Loucy (cell line): ENCODE measurements at regions not wholly inside any gene's neighbourhood (a gene's known extent, or its start where the extent isn't known, plus 50 kb on each side); places are given as distances from the start of the nearest gene placed in this dataset.

ENCODE experiments used
- H2AFZ ChIP-seq: fragments of 200-600 bp; sonication (generic); 2 replicates; pipeline ENCODE4 v1.6.0; 2016; ENCODE audit warnings: antibody characterized with exemption, mild to moderate bottlenecking, low read length, moderate library complexity
- H3F3A ChIP-seq: fragments of 200-600 bp; 2 replicates; pipeline ENCODE4 v1.6.0; 2016; ENCODE audit warnings: antibody characterized with exemption, low read depth, mild to moderate bottlenecking
- H3K27me3 ChIP-seq: fragments of 200-600 bp; sonication (generic); 2 replicates; pipeline ENCODE4 v1.6.1; 2014; ENCODE audit warnings: low read length, mild to moderate bottlenecking; ENCODE audit not compliant: insufficient read depth, poor library complexity, severe bottlenecking
- H3K36me3 ChIP-seq: fragments of 200-600 bp; sonication (generic); 2 replicates; pipeline ENCODE4 v1.6.1; 2016; ENCODE audit warnings: low read length; ENCODE audit not compliant: insufficient read depth
- H3K4me1 ChIP-seq: fragments of 200-600 bp; sonication (generic); 2 replicates; pipeline ENCODE4 v1.5.1; 2014; ENCODE audit warnings: low read length, mild to moderate bottlenecking; ENCODE audit not compliant: insufficient read depth, poor library complexity, severe bottlenecking
- H3K4me2 ChIP-seq: fragments of 200-600 bp; sonication (generic); 2 replicates; pipeline ENCODE4 v1.6.0; 2014; ENCODE audit warnings: antibody characterized with exemption, low read length, low read depth, mild to moderate bottlenecking; ENCODE audit not compliant: poor library complexity, severe bottlenecking
- H3K4me3 ChIP-seq: fragments of 200-600 bp; sonication (generic); 2 replicates; pipeline ENCODE4 v1.5.1; 2014; ENCODE audit warnings: low read length, mild to moderate bottlenecking, mixed read lengths; ENCODE audit not compliant: poor library complexity, severe bottlenecking
- H3K79me2 ChIP-seq: fragments of 200-600 bp; sonication (generic); 2 replicates; pipeline ENCODE4 v1.6.1; 2014; ENCODE audit warnings: low read length; ENCODE audit not compliant: insufficient read depth
- H3K9ac ChIP-seq: fragments of 200-600 bp; sonication (generic); 2 replicates; pipeline ENCODE4 v1.6.0; 2014; ENCODE audit warnings: mild to moderate bottlenecking, low read depth, low read length, moderate library complexity; ENCODE audit not compliant: poor library complexity, severe bottlenecking
- H3K9me2 ChIP-seq: fragments of 200-600 bp; sonication (generic); replicated peaks from 2 replicates; pipeline ENCODE4 v1.6.1; 2016; ENCODE audit warnings: low read depth, low read length, mixed read lengths
- H3K9me3 ChIP-seq: fragments of 200-600 bp; sonication (generic); 2 replicates; pipeline ENCODE4 v1.6.1; 2014; ENCODE audit warnings: mild to moderate bottlenecking, antibody characterized with exemption, low read length, low read depth; ENCODE audit not compliant: insufficient read depth
- H4K20me1 ChIP-seq: fragments of 200-600 bp; sonication (generic); 2 replicates; pipeline ENCODE4 v1.6.0; 2014; ENCODE audit warnings: antibody characterized with exemption, low read length, mild to moderate bottlenecking; ENCODE audit not compliant: insufficient read depth, poor library complexity, severe bottlenecking
- EZH2phosphoT487 ChIP-seq: fragments of 200-600 bp; IDR thresholded peaks from 2 replicates; pipeline ENCODE4 v1.6.1; 2018; ENCODE audit warnings: antibody characterized with exemption, mild to moderate bottlenecking, moderate library complexity, borderline replicate concordance
- TF ChIP-seq, protein P1 (sequence below): fragments of 200-600 bp; sonication (generic); conservative IDR thresholded peaks from 2 replicates; pipeline ENCODE4 v1.5.1; 2014; ENCODE audit warnings: mild to moderate bottlenecking, antibody characterized with exemption, low read length

GRCh38 chrX:136933611-136934145 is 53.2 kb upstream of the RBMX start:
- no peaks in the 10 kb centered on the region for H4K20me1 ChIP-seq
- no peaks in the 10 kb centered on the region for H3F3A ChIP-seq
- H3K4me3 ChIP-seq, result no peak overlapping the region
- H3K9me2 ChIP-seq, result no peaks in the 10 kb centered on the region
- H3K79me2 ChIP-seq, result no peaks in the 10 kb centered on the region
- no peak overlapping the region for H2AFZ ChIP-seq
- H3K9me3 ChIP-seq, result no peaks in the 10 kb centered on the region
- H3K27me3 ChIP-seq, result no peaks in the 10 kb centered on the region
- H3K9ac ChIP-seq, result no peak overlapping the region
- H3K4me1 ChIP-seq, result no peaks in the 10 kb centered on the region
- no peak for TF ChIP-seq EZH2phosphoT487
- TF ChIP-seq, protein P1, sequence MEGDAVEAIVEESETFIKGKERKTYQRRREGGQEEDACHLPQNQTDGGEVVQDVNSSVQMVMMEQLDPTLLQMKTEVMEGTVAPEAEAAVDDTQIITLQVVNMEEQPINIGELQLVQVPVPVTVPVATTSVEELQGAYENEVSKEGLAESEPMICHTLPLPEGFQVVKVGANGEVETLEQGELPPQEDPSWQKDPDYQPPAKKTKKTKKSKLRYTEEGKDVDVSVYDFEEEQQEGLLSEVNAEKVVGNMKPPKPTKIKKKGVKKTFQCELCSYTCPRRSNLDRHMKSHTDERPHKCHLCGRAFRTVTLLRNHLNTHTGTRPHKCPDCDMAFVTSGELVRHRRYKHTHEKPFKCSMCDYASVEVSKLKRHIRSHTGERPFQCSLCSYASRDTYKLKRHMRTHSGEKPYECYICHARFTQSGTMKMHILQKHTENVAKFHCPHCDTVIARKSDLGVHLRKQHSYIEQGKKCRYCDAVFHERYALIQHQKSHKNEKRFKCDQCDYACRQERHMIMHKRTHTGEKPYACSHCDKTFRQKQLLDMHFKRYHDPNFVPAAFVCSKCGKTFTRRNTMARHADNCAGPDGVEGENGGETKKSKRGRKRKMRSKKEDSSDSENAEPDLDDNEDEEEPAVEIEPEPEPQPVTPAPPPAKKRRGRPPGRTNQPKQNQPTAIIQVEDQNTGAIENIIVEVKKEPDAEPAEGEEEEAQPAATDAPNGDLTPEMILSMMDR, result no peak
- H3K36me3 ChIP-seq, result no peaks in the 10 kb centered on the region
- H3K4me2 ChIP-seq, result no peak overlapping the region

- no peaks in the 10 kb centered on the region for H3K9me2 ChIP-seq
- H3K4me1 ChIP-seq, result no peaks in the 10 kb centered on the region
- H3F3A ChIP-seq, result no peaks in the 10 kb centered on the region
- no peaks in the 10 kb centered on the region for H3K79me2 ChIP-seq
- H3K36me3 ChIP-seq, result no peaks in the 10 kb centered on the region
- H2AFZ ChIP-seq, result no peak overlapping the region
- no peak overlapping the region for H3K9ac ChIP-seq
- TF ChIP-seq EZH2phosphoT487, result no peak
- TF ChIP-seq, protein P1, result no peak
- H3K27me3 ChIP-seq, result no peaks in the 10 kb centered on the region
- no peaks in the 10 kb centered on the region for H4K20me1 ChIP-seq
- H3K9me3 ChIP-seq, result no peaks in the 10 kb centered on the region
- H3K4me2 ChIP-seq, result no peak overlapping the region
- no peak overlapping the region for H3K4me3 ChIP-seq
These were observed 51.1 kb upstream of the RBMX start for GRCh38 chrX:136931661-136932060.
